GM23338 (cell line): ENCODE measurements at regions not wholly inside any gene's neighbourhood (a gene's known extent, or its start where the extent isn't known, plus 50 kb on each side); places are given as distances from the start of the nearest gene placed in this dataset.

Source experiments
- CREB1 ChIP-seq: fragments of 250-450 bp; sonication (Bioruptor Pico); IDR thresholded peaks from 2 replicates; pipeline ENCODE4 v1.5.0; 2020; ENCODE audit warnings: low read depth, mild to moderate bottlenecking, moderate library complexity
- CTCF ChIP-seq, 2 experiments: fragments of 200-600 bp in 1 of 2; sonication (generic) in 1 of 2; conservative IDR thresholded peaks; 2 replicates each; pipeline versions ENCODE4 v1.5.1 to v1.6.1; 2016 to 2017; ENCODE audit warnings: antibody characterized with exemption in 2 of 2, low read depth in 2 of 2, mild to moderate bottlenecking in 2 of 2, moderate library complexity in 1 of 2
- ETS1 ChIP-seq: IDR thresholded peaks from 2 replicates; pipeline ENCODE4 v1.6.1; 2016; ENCODE audit warnings: antibody characterized with exemption
- EZH2 ChIP-seq: fragments of 200-600 bp; sonication (generic); IDR thresholded peaks from one replicate; pipeline ENCODE4 v1.8.0; 2017; ENCODE audit warnings: antibody characterized with exemption, mild to moderate bottlenecking, low read depth; ENCODE audit not compliant: unreplicated experiment
- EZH2phosphoT487 ChIP-seq: fragments of 200-600 bp; sonication (generic); IDR thresholded peaks from one replicate; pipeline ENCODE4 v1.8.1; 2018; ENCODE audit warnings: antibody characterized with exemption; ENCODE audit not compliant: unreplicated experiment
- JUNB ChIP-seq: IDR thresholded peaks from one replicate; pipeline ENCODE4 v1.6.1; 2016; ENCODE audit warnings: antibody characterized with exemption; ENCODE audit not compliant: unreplicated experiment
- POLR2AphosphoS5 ChIP-seq: IDR thresholded peaks from 2 replicates; pipeline ENCODE4 v1.6.1; 2016; ENCODE audit warnings: antibody characterized with exemption, low read depth
- REST ChIP-seq: IDR thresholded peaks from one replicate; pipeline ENCODE4 v1.6.1; 2018; ENCODE audit warnings: antibody characterized with exemption; ENCODE audit not compliant: unreplicated experiment
- STAT1 ChIP-seq: IDR thresholded peaks from one replicate; pipeline ENCODE4 v1.6.1; 2016; ENCODE audit warnings: antibody characterized with exemption; ENCODE audit not compliant: unreplicated experiment
- ZNF114 ChIP-seq: fragments of 250-450 bp; sonication (Bioruptor Pico); IDR thresholded peaks from 2 replicates; pipeline ENCODE4 v1.5.0; 2020; ENCODE audit warnings: mild to moderate bottlenecking, moderate library complexity
- ZNF331 ChIP-seq: fragments of 250-450 bp; sonication (Bioruptor Pico); IDR thresholded peaks from 2 replicates; pipeline ENCODE4 v1.5.0; 2020; ENCODE audit warnings: low read depth, mild to moderate bottlenecking, moderate library complexity

- TF ChIP-seq REST (no peak), STAT1 (no peak), POLR2AphosphoS5 (no peak), CTCF (conservative IDR thresholded peaks at IDR 0.05; ENCODE audit: low read depth in 2 of 2) (no peak), EZH2 (no peak), CREB1 (no peak), EZH2phosphoT487 (no peak), ZNF114 (CRISPR knock-in tag) (no peak), ZNF331 (CRISPR knock-in tag) (no peak), ETS1 (no peak), JUNB (no peak)
Observed at GRCh38 chr12:16857456-16857923, 251.5 kb upstream of the LMO3 start.
